COLO668 (cell line): ENCODE measurements at regions not wholly inside any gene's neighbourhood (a gene's known extent, or its start where the extent isn't known, plus 50 kb on each side); places are given as distances from the start of the nearest gene placed in this dataset.
"Not testable (repeated sequence)": the region's sequence is repeated elsewhere in the genome, so short reads cannot be mapped to it uniquely, and the experiment has no call there.

Experiments
- DNase-seq: peaks from one replicate; lab custom pipeline; 2025; ENCODE audit not compliant: unreplicated experiment; lab: John Stamatoyannopoulos, UW

DNA sequence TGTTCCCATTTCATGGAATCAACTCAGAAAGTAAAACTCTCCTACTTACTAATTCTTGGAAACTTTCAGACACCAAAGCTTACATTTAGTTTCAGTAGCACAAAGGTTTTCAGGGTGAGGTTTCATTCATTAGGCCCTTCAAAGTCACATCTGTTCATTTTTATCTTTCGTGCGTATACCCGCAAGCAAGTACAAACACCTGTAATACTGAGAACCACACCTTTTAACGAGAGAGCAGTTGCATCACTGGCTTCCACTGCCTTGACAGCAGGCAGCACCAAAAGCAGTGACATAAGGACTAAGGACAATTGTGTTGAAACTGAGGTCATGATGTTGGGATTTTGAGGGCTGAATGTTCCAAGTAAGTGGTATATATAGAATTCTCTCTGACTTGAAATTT lies 60.5 kb downstream of the GOLGA6L22 start:
- not testable (repeated sequence) for DNase-seq

DNA sequence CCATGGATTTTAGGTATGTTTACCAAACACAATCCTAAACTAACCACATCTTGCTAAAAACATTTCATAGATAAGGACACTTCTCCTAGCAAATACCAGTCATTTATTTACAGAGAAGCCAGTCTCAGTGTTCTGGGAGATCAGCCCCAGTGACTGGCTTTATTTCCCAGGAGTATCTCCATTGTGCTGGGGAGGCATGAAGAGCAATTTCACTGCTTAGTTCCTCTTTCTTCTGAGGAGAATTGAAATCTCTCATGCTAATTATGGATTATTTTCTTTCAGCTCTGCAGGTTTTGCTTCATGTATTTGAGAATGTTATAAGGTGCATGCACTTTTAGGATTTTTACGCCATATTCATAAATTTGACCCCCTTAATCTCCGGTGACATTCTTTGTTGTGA lies 67.8 kb downstream of the GOLGA6L22 start:
- DNase-seq = not testable (repeated sequence)

DNA sequence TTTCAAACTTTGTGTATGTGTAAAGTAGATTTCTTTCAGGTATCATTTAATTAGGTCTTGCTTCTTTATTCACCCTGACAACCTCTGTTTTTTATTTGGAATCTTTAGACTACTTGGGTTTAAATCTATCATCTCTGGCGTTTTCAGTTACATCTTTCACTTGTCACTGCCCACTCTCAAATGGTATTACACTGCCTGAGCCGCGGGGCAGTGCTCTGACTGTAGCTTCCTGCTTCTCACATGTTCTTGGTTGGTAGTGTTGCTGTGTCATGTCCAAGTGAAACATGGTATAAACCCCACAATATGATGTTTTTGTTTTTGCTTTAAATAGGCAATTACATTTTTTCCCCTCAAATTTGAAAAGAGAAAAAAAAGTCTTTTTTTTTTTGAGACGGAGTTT lies 68.3 kb downstream of the GOLGA6L22 start:
- not testable (repeated sequence) for DNase-seq

DNA sequence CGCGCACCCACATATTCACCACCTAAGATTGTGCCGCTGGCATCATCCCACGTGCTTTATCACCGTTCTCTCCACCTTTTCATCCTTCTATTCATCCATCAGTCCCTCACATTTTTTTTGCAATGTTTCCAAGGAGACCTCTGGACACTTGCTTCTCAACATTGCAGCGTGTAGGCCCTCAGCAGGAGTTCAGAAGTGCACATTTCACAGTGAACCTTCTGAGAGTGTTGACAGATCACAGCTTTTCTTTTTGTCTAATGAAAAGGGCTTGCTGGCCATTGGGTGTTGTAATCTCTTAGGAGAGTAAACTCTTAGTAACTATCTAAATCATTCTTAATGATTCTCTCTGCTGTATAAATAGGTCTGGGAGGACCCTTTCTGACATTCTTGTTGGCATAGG lies 70.5 kb downstream of the GOLGA6L22 start:
- not testable (repeated sequence) for DNase-seq

DNA sequence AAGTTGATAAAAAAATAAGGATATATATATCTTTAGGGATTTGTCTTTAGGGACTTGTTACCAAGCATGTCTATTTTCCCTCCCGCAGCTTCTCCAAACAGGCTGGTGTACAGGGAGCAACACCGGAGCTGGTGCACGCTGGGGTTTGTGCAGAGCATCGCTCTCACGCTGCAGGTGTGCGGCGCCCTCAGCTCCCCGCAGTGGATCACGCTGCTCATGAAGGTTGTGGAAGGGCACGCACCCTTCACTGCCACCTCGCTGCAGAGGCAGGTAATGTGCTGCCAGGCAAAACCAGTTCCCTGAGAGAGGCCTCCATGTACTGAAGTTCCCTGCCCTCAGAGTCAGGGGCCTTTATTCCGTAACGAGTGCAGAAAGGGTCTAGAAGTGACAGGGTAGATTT lies 101.0 kb downstream of the GOLGA6L22 start:
- DNase-seq = not testable (repeated sequence)

DNA sequence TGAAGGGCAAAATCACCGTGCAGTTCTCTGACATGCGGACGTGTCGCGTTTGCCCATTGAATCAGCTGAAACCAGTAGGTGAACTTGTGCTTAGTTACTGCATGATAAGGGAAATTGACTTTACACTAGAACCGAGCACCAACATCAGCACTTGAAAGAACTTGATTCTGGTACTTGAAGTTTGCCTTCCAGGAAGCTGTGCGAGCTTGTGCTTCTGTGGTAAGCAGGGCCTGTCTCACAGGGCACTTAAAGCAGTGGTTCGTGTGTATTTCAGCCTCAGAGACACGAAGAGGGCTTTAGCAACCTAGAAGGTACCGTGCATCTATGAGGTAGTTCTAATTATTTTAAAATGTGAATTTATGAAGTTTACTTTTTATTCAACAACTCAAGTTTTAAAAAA lies 103.0 kb downstream of the GOLGA6L22 start:
- not testable (repeated sequence) for DNase-seq

DNA sequence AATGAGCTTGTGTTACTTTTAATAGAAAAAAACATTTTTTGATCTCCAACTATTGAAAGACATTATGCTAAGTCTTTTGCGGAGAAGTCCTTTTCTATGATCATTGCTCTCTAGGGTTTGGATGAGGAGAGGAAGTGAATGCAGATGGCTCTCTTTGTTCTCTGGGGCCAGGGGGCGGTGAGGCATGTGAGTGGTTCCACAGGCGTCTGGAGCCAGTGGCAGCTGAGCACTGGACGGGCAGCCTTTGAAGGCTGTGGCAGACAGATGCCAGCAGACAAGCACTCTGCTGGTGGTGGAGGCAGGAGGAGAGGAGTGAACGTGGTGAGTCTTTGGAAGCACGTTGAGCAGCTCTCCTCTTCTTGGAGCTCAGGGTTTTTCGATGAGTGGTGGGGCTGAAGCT lies 107.8 kb downstream of the GOLGA6L22 start:
- DNase-seq = not testable (repeated sequence)

DNA sequence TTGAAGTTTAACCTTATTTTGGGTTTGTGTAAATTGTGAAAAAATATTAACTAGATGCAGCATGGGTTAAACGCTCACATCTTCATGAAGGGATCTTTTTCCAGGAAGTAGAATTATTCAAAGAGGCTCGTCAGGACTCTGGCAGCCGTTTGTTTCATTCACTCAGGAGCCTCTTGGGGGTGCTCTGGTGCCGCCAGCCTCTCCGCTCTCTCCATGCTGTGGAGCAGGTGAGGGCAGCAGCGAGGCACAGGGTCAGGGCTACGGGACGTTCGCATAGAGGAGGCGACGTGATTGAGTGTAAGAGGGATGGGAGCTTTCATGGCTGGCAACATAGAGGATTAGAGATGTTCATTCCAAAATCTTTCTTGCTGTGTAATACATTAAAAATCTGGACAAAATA lies 110.8 kb downstream of the GOLGA6L22 start:
- not testable (repeated sequence) for DNase-seq

DNA sequence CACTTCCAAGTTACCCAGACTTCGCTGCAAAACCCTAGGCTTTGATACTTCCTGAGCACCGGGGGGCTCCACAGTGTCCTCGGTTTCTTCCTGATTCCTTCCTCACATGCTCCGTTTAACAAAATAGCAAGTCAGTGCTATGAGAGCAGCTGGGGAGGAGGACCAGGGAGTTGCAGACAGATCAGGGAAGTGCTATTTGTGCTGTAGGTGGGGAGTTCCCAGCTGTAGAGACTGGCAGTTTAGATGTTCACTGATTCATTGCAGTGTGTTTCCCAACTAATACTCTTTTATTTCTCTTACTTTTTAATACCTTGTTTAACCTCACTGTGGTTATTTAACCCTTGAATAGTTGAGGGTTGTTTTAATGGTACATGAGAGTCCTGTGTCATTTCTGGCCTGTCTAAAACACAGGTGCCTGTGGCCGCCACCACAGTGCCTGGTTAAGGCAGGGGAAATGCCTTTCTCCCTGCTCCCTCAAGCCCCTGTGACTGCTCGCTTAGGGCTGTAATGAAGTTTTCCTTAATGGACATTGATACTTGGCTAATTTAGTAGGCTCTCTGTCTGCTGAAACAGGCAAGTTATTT lies 113.5 kb downstream of the GOLGA6L22 start:
- DNase-seq = not testable (repeated sequence)

DNA sequence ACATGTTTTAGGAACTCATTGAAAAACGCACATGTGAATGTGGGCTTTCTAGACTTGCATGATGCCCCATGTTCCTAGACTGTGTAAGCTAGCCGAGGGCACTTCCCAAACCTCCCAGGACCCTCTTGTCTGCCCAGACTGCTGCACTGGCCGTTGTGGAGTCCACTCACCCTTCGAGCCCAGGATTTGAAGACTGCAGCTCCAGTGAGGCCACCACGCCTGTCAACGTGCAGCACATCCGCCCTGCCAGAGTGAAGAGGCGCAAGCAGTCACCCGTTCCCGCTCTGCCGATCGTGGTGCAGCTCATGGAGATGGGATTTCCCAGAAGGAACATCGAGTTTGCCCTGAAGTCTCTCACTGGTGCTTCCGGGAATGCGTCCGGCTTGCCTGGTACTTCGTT lies 114.1 kb downstream of the GOLGA6L22 start:
- DNase-seq = not testable (repeated sequence)

DNA sequence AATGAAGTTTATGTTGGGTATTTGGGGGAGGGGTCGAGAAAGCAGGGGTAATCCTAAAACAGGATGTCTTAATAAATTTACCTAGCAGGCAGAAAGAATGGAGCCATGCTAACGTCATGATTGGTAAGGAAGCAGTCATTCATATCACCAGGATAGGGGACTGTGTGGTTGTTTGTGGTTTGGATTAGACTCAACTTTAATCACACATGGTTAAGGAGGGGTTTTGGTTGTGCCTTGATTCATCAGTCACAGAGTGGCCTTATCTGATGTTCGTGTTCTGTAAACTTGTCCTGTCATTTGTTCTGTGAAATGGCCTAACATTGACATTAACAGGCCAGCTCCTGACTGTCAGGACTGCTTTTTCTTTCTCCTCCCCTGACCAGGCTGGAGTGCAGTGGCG lies 119.1 kb downstream of the GOLGA6L22 start:
- DNase-seq = not testable (repeated sequence)

DNA sequence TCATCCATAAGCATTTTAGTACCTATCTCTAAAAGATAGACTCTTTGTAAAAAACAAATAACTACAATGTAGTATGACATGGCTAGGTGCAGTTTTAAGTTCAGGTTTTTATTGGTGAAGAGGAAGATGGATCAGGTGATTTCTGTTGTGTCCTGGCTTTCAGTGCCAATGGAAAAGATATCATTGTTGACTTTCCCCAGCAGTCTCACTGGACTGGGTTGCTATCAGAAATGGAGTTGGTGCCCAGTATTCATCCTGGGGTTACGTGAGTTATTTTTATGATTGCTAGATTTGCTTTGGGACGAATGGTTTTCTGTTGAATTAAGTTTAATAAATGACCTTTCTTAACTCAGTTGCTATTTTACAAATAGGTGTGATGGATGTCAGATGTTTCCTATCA lies 120.5 kb downstream of the GOLGA6L22 start:
- not testable (repeated sequence) for DNase-seq

DNA sequence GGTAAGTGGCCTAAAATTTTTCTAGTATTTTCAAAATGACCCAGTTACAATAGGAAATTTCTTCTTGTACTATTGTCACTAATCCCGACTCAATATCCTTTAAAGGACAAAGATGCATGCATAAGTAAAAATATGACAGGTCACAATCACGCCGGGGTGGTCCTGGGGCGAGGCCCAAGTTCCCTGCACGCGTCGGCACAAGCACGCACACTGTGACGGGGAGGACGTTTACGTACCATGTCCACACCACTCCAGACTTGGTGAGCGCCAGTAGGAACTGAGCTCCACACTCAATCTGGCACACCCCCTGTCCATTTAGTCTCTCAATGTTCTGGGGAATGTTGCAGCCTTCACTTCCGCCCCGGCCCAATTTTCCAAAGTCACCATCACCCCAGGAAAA lies 128.7 kb downstream of the GOLGA6L22 start:
- not testable (repeated sequence) for DNase-seq

DNA sequence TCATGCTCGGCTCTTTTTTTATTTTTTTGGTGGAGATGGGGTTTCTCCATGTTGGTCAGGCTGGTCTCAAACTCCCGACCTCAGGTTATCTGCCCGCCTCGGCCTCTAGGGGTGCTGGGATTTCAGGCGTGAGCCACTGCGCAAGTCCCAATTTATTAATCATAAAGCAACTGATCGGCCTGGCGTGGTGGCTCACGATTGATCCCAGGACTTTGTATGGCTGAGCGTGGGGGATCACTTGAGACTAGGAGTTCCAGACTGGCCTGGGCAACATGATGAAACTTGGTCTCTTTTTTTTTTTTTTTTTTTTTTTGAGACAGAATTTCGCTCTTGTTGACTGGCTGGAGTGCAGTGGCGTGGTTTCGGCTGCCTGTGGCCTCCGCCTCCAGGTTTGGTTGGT lies 139.8 kb downstream of the GOLGA6L22 start:
- DNase-seq = not testable (repeated sequence)

DNA sequence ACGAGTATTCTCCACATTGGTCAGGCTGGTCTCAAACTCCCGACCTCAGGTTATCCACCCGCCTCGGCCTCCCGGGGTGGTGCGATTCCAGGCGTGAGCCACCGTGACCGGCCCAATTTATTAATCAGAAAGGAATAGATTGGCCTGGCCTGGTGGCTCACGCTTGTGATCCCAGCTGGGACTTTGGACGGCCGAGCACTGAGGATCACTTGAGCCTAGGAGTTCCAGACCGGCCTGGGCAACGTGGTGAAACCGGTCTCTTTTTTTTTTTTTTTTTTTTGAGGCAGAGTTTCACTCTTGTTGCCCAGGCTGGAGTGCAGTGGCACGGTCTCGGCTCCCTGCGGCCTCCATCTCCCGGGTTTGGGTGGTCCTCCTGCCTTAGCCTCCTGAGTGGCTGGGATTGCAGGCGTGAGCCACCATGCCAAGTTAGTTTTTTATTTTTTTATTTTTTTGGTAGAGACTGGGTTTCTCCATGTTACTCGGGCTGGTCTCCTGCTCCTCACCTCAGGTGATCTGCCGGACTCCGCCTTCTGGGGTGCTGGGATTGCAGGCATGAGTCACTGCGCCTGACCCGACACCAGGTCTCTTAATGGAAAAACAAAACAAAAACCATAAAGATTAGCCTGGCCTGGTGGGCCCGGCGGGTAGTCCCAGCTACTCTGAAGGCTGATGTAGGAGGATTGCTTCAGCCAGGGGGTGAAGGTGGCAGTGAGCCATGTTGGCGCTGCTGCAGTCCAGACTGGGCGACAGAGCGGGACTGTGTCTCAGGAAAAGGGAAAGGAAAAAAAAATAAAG lies 141.0 kb downstream of the GOLGA6L22 start:
- not testable (repeated sequence) for DNase-seq

DNA sequence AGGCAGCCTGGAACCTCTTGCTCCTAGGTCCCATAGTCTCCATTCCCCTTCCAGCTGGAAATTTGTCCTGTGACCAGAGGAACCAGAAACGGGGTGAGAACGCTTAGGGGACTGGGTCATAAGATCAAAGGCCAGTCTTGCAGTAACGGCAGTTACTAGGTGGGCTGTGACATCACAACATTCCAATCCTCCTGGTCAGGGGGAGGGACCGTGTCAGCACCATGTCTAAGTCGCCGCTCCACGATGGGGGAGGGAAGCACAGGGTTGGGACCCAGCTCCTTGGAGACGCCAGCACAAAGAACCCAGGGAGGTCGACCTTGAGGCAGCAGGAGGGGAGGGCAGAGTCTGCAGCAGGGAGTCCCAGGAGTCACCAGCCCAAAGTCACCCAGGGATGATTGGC lies 158.3 kb downstream of the GOLGA6L22 start:
- DNase-seq = not testable (repeated sequence)

DNA sequence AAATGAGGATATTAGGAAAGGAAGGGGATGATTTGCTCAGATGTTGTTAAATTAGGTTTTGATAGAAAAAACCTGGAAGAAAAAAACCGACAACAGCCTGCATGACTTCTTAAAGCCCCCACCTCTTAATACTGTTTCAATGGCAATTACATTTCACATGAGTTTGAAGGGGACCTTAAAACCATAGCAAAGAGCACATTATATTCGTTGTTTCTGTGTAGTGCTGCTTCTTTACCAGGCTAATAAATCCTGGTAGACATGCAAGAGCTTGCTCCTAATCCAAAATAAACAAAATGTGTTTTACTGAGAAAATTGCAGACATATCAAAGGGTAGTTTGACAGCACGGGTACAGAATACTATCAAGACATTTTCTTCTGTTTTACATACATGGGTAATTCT lies 154.7 kb upstream of the NIPA1 start:
- DNase-seq = not testable (repeated sequence)

DNA sequence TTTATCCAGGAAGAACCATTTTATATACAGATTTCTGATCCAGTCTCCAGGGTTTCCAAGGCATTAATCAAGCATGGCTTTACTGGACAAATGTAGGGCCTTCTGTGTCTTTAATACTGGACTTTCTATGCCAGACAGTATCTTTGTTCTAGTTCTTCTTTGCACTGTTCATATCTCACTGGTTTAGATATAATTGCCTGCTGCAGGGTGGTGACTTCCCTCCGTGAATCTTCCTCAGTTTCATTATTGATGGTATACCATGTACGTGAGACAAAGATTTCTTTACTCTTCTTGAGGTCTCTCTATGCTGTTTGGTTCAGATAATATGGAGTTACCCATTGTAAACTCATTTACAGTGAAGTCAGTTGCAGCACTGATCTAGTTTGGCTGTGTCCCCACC lies 146.5 kb upstream of the NIPA1 start:
- DNase-seq = not testable (repeated sequence)

DNA sequence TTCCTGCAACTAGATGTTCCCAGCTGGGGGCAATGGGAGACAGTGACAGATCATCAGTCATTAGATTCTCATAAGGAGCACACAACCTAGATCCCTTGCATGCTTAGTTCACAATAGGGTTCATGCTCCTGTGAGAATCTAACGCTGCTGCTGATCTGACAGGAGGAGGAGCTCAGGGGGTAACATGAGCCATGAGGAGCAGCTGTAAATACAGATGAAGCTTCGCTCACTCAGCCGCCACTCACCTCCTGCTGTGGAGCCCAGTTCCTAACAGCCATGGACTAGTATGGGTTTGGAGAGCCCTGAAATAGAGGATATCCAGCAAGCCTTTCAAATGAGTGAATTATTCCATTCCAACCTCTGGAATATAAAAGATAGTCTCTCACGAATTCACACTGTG lies 137.0 kb upstream of the NIPA1 start:
- not testable (repeated sequence) for DNase-seq

DNA sequence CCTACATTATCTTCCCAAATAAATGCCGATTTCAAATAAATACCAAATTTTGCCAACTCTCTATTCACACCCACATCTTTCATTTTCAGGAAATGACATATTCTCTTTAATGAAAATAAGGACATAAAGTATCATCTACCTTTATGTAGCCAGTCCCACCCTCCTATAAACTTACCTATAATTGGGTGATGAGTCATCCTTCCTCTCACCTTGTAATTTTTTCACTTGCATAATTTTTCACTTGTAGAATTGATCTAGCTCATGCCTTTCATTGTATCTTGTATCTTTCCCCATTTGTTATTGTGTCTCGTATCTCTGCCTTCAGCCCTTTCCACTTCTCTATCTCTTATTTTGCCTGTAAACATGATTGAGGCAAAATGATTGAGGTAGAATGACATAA lies 135.3 kb upstream of the NIPA1 start:
- not testable (repeated sequence) for DNase-seq

DNA sequence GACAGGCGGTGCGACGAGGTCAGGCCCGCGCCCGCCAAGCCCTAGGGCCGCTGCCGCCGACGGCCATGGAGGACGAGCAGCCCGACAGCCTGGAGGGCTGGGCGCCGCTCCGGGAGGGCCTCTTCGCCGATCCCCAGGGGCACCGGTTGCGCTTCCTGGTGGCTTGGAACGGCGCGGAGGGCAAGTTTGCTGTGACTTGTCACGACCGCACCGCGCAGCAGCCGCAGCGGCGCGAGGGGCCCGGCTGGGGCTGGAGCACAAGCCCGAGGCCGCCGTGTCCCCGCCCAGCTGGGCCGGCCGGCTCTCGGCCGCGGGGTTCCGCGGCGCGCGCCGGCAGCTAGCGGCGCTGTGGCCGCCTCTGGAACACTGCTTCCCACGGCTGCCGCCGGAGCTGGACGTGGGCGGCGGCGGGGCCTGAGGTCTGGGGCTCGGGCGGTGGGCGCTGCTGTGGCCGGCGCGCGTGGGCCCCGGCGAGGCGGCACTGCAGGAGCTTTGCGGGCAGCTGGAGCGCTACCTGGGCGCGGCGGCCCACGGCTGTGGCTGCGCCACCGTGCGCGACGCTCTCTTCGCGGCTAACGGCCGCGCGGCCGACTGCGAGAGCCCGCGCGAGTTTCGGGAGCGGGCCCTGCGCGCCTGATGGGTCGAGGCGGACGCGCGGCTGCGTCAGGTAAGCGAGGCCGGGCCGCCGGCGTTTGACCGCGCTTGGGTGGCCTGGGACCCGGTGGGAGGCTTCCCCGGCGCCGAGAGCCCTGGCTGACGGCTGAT lies 122.0 kb upstream of the NIPA1 start:
- DNase-seq = peak; percentile 63
